HUES6 (cell line): ENCODE measurements at regions not wholly inside any gene's neighbourhood (a gene's known extent, or its start where the extent isn't known, plus 50 kb on each side); places are given as distances from the start of the nearest gene placed in this dataset.
A peak's percentile ranks its signal among the peaks of the same experiment; 100 is the strongest.

ENCODE experiments used
- H3K27ac ChIP-seq: 2 replicates; pipeline ENCODE4 v1.7.0; 2013; ENCODE audit warnings: low read depth, mild to moderate bottlenecking, low read length, inconsistent platforms
- H3K27me3 ChIP-seq: 2 replicates; pipeline ENCODE4 v1.6.1; 2013; ENCODE audit warnings: low read length; ENCODE audit not compliant: control insufficient read depth, insufficient read depth
- H3K36me3 ChIP-seq: 2 replicates; pipeline ENCODE4 v1.6.1; 2013; ENCODE audit warnings: low read length; ENCODE audit not compliant: control insufficient read depth, insufficient read depth
- H3K4me1 ChIP-seq: 2 replicates; pipeline ENCODE4 v1.6.1; 2013; ENCODE audit warnings: low read length; ENCODE audit not compliant: control insufficient read depth, insufficient read depth
- H3K4me3 ChIP-seq: 2 replicates; pipeline ENCODE4 v1.5.1; 2013; ENCODE audit warnings: low read depth, low read length
- H3K9ac ChIP-seq: one replicate; pipeline ENCODE4 v1.6.1; 2013; ENCODE audit warnings: mild to moderate bottlenecking, low read length
- H3K9me3 ChIP-seq: 2 replicates; pipeline ENCODE4 v1.6.1; 2013; ENCODE audit warnings: low read depth, low read length; ENCODE audit not compliant: control insufficient read depth, insufficient read depth

DNA sequence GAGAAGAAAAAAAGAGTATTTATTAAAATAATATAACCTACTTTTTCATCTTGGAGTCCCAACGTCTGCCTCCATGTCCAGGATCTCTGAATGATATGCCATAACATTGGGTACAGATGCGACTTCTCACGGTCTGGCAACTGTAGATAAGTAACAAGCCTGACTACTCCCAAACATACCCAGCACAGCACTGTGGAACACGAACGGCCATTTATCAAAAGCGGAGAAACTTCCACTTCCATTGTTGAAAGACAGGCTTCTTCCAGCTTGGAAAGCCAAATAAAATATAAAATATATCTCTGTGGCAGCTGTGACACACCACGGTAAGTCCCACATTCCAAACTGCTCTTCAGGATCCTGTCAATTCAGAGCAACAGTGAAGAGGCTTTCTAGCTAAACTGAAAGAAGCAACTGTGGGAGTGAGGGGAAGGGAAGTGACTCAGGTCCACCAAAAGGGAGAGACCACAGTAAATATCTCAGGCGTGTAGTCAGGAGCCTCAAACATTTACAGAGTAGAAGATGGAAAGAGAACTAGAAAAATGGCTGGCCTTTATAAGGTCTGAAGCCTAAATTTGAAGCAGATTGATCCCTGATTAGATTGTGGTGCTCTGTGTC lies 331.7 kb downstream of the LIG4 start:
- Histone ChIP-seq H3K27me3 (no peaks in the 10 kb centered on the region), H3K27ac (no peak overlapping the region), H3K9ac (no peak overlapping the region), H3K4me1 (no peaks in the 10 kb centered on the region), H3K36me3 (no peaks in the 10 kb centered on the region), H3K4me3 (no peak overlapping the region), H3K9me3 (peaks cover 6% of the 10 kb centered on the region; the same call in 1 of the 2 replicates)

DNA sequence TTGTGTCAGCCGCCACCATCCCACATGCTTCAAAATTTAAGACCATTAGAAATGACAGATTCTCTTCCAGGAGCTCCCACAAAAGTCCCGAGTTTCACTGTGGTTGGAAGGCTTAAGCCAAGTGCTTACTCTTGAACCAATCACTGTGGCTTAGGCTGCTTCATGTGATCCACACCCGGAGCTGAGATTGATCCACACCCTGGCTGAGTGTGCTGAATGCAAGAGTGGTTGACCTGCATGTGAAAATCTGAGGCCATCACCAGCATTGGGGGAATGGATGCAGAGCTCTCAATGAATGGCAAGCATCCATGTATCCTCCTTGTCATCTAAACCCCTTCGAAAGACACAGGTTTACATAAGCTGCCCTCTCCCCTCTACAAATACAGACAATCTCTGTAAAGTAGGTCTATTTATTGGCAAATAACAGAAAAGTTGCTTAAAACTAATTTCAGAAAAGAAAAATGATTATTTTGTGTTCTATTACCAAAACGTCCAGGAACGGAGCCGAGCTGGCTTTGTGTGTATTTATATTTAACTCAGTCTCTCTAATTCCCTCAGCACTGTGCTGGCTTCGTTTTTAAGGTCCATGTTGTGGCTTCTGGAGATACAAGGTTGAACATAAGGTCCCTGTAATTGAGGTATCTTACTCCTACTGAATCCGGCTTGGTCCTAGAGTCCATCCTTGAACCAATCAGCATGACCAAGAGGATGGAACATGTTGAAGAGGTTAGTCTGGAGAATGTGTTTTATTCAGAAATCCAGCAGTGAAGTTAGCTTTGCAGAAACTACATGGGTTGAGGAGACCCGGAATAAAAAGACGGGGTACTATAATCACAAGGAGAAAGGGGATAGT lies 332.4 kb downstream of the LIG4 start:
- Histone ChIP-seq H3K36me3 (no peaks in the 10 kb centered on the region), H3K4me1 (no peaks in the 10 kb centered on the region), H3K27ac (no peak overlapping the region), H3K27me3 (no peaks in the 10 kb centered on the region), H3K9ac (no peak overlapping the region), H3K4me3 (no peak overlapping the region), H3K9me3 (peaks cover 2% of the 10 kb centered on the region; the same call in 1 of the 2 replicates)

DNA sequence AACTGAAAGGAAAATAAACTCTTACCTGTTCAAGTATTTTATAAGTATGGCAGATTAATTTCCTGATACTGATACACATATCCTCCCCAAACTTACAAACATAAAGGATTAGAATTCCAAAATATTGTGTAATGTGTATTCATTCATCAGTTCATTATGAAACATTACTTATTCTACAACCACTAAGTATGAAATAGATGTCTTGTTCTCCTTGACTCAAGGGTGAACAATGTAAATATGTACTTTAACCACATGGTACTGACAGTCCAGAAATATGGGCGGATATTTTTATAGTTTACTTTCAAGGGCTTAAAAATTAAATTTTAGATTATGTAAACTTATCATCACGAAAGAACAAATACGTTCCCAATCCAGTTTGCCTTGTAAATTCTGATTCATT lies 334.0 kb downstream of the LIG4 start:
- Histone ChIP-seq H3K9me3 (no peaks in the 10 kb centered on the region), H3K27me3 (no peaks in the 10 kb centered on the region), H3K9ac (no peak overlapping the region), H3K27ac (no peak overlapping the region), H3K36me3 (no peaks in the 10 kb centered on the region), H3K4me3 (no peak overlapping the region), H3K4me1 (no peaks in the 10 kb centered on the region)

DNA sequence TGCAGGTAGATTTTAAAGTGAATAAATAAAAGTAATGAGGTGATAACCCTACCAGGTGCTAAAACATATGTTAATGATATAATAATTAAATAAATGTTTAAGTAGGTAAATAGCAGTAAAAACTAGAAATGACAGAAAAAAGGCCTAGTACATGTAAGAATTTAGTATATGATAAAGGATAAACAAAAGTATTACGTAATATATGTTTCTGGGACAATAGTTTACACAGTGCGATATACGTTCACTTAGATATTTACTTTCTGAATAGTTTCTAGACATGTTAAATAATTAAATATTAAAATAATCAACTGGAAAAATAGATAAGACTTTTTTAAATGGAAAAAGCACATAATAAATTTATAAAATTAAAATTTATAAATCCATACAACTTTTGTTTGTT lies 340.9 kb downstream of the LIG4 start:
- Histone ChIP-seq H3K4me3 (no peak overlapping the region), H3K9me3 (no peaks in the 10 kb centered on the region), H3K27me3 (peaks cover 19% of the 10 kb centered on the region), H3K9ac (no peak overlapping the region), H3K36me3 (no peaks in the 10 kb centered on the region), H3K4me1 (no peaks in the 10 kb centered on the region), H3K27ac (no peak overlapping the region)

DNA sequence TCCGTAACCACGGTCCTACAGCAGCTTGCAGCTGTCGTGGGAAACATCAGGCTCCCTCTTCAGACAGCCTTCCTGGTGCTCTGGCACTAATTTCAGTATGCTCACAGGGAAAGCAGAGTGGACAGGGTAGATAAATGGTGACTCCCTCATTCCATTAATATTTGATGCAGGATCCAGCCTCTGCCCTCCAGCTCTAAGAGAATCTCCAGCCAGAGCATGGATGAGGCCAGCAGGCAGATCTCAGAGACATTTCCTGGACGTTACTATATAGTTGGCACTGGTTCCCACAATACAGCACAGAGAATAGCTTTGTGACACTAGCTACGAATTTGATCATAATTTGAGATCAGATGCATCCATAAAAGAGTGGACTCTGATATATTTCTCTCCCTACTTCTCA lies 341.4 kb downstream of the LIG4 start:
- Histone ChIP-seq H3K27me3 (peaks cover 24% of the 10 kb centered on the region), H3K4me3 (no peak overlapping the region), H3K4me1 (no peaks in the 10 kb centered on the region), H3K9ac (no peak overlapping the region), H3K36me3 (no peaks in the 10 kb centered on the region), H3K27ac (no peak overlapping the region), H3K9me3 (no peaks in the 10 kb centered on the region)

DNA sequence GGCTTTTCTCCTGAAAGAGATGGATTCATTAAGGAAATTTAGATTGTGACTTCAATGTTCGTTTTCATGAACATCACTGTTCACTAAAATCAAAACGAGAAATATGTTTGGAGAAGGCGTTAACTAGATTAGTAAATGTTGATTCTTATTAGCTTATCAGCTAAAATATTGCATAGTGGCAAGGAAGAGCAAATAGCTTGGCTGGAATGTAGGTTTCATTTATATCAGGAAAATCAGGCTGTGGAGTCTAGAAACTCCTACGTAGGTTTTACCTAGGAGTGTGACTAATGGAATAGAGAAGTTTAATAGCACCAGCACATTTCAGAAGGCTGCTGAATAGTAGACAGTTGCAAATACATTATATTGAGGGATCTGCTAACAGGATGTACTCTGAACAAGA lies 344.9 kb downstream of the LIG4 start:
- Histone ChIP-seq H3K27me3 (peaks cover 55% of the 10 kb centered on the region), H3K27ac (no peak overlapping the region), H3K9ac (no peak overlapping the region), H3K4me1 (0 out of 2 replicates have a peak, but pooled peaks cover 4% of the 10 kb centered on the region), H3K36me3 (no peaks in the 10 kb centered on the region), H3K4me3 (no peak overlapping the region), H3K9me3 (no peaks in the 10 kb centered on the region)

DNA sequence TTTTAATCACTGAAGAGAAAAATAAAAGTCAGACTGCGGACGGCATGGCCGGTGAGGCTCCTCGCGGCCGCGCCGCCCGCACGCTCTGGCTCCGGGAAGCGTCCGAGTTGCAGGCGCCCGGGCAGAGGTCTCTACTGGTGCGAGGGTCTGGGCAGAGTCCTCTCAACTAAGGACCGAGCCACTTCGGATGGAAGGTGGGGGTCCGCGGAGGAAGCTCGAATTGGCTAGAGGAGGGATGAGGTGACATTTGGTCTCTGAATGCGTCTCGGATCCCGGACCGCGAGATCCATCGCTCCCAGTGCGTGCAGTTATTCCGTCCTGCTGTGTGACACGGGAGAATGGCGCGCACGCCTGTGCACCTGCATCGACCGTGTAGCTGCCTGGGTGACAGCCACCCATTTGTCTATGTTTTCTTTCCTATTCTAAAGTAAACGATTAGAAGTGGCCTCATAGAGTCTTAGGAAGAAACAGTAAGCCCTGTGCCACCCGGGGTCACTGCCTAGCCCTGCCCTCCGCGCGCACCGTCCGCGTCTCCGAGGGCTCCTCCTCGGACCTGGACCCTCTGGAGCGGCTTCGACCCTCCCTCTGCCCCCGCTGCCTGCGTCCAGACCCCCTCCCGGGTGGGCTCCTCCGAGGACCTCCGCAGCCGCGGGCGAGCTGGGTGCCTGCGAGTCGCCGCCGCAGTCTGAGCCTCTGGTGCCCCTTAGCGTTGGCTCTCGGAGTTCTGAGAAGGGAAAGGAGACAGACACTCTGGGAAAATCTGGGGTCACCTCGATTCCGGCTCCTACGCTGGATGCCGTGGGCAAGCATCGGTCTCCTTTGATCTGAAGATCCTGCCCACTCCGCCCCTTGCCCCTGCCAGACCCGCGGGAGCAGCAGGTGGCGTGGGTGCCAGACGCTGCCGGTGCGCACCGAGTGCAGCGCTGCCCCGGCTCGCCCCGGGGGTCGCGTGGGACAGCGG lies 347.4 kb downstream of the LIG4 start:
- Histone ChIP-seq H3K4me3 (peak overlapping the region; percentile 79), H3K27me3 (peaks cover 64% of the 10 kb centered on the region), H3K9me3 (no peaks in the 10 kb centered on the region), H3K9ac (peak overlapping the region; percentile 20), H3K36me3 (no peaks in the 10 kb centered on the region), H3K27ac (no peak overlapping the region), H3K4me1 (0 out of 2 replicates have a peak, but pooled peaks cover 4% of the 10 kb centered on the region)

DNA sequence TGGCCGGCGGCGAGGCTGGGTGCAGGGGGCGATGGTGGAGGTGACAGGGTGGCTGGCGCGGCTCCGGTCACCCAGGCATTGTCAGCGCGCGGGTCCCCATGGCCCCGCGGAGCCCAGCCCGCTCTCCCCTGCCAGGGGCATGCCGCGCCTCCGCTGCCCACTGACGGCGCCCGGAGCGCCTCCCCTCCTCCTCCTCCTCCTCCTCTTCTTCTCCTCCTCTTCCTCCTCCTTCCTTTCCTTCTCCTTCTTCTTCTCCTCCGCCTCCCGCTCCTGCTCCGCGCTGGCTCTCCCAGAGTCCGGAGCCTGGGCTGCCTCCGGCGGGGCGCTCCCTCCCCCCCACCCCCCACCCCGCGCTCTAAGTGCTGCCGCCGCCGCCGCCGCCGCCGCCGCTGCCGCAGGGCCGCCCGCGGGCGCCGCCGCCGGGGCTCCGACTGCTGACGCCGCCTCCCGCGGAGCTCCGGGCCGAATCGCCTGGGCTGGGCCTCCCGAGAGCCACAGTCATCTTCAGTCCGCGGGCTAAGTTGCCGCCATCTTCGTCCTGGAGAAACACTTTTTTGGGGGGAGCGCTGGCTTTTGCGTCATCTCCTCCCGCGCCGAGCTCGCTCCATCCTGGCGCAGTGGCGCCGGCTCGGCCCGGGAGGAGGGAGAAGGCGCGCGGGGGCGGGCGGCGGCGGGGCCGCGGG lies 348.3 kb downstream of the LIG4 start:
- no peaks in the 10 kb centered on the region for H3K36me3 ChIP-seq
- H3K4me1 ChIP-seq = 0 out of 2 replicates have a peak, but pooled peaks cover 4% of the 10 kb centered on the region
- peak overlapping the region; percentile 63 for H3K9ac ChIP-seq
- no peak overlapping the region for H3K27ac ChIP-seq
- peaks cover 64% of the 10 kb centered on the region for H3K27me3 ChIP-seq
- no peaks in the 10 kb centered on the region for H3K9me3 ChIP-seq
- peak overlapping the region; percentile 79 for H3K4me3 ChIP-seq

DNA sequence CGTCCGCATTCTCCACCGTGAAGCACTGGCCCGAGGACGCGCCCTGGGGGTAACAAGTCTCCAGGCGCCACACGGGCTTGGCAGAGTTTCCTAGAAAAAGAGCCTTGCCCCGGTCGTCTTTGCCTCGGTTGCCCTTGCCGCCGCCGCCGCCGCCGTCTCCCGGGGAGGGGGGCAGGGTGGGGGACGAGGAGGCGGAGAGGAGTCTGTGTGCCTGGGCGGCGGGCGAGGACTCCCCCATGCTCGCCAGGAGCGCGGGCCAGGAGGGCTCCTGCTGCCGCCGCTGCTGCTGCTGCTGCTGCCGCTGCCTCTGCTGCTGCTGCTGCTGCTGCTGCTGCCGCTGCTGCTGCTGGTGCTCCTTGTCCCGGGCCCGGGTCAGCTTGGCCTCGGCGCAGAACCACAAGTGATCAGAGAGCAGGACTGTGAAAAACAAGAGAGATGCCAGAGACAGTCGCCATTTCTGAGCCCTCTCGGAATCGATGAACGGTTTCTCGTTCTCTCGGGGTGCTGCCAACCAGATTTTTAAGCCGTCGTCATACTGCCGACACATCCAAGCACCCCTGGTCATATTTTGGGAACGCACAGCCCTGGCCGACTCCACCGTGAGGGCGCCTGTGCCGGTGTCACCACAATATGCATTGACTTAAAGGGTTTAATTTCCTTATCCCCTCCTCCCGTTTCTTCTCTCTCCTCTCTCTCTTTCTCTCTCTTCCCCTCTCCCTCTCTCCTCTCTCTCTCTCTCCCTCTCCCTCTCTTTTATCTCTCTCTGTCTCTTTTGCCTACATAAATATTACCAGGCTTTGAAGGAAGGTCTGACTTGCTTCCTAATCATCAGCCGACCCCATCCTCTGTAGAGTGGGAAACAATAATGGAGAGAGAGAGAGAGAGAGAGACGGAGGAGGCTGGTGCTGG lies 349.1 kb downstream of the LIG4 start:
- peak overlapping the region; percentile 63 for H3K9ac ChIP-seq
- H3K27me3 ChIP-seq = peaks cover 63% of the 10 kb centered on the region

More for the DNA sequence above, 349.1 kb downstream of the LIG4 start:
- Histone ChIP-seq H3K9me3 (no peaks in the 10 kb centered on the region), H3K4me3 (peak overlapping the region; percentile 79), H3K27ac (no peak overlapping the region), H3K4me1 (0 out of 2 replicates have a peak, but pooled peaks cover 4% of the 10 kb centered on the region), H3K36me3 (no peaks in the 10 kb centered on the region)
